ENCODE measurements at regions not wholly inside any gene's neighbourhood (a gene's known extent, or its start where the extent isn't known, plus 50 kb on each side); places are given as distances from the start of the nearest gene placed in this dataset.
A peak's percentile ranks its signal among the peaks of the same experiment; 100 is the strongest.

DNA sequence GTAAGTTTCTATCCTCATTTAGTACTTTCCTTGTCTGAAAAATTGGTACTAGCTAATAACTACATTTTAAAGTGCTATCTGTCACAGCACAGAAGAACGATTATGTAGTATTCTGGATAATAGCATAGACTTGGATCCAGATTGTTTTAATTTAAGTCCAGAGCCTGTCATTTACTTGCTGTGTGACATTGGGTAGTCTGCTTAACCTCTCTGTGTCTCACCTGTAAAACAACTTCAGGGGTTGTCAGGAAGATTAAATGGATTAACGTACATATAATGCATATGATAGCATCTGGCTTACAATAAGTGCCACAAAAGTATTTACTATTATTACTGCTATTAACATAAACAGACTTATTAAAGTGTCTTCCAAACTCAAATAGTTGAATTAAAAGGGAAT, 1221.4 kb downstream of the GATA3 start:
- Histone ChIP-seq H3K9me3 (ENCODE audit: low read length) (no peaks in the 10 kb centered on the region), H3K27ac (ENCODE audit: low read length) (no peak overlapping the region), H4K20me1 (ENCODE audit: insufficient read depth, low read depth, low read length) (no peaks in the 10 kb centered on the region), H3K9ac (ENCODE audit: low read length) (no peak overlapping the region), H3K4me3 (ENCODE audit: low read length) (no peak overlapping the region), H3K36me3 (ENCODE audit: insufficient read depth, low read length) (no peaks in the 10 kb centered on the region), H2AFZ (ENCODE audit: low read length) (no peak overlapping the region), H3K4me1 (ENCODE audit: low read length) (no peaks in the 10 kb centered on the region), H3K9me2 (replicated peaks; ENCODE audit: insufficient read depth, low read length) (no peaks in the 10 kb centered on the region), H3K27me3 (ENCODE audit: low read length) (no peaks in the 10 kb centered on the region), H3K79me2 (ENCODE audit: low read length) (no peaks in the 10 kb centered on the region), H3K4me2 (ENCODE audit: low read depth, low read length, poor library complexity, severe bottlenecking) (no peak overlapping the region)
- DNase-seq = no peak

DNA sequence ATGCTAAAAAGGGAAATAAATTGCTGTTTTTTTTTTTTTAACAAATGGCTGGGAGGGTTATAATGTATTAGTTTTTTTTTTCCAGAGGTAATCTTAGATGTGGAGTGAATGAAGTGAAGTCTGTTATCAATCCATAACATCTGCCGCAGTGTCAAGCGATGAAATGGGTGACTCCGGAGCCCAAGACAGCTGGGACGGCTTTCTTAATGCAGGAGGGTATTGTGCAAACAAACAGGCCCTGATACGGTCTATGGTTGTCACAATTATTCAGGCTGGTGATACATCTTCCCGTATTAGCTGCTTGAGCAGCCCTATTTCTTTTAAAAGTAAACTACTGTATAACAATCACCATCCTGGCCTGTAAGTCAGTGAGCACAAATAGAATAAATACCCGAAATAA, 1231.2 kb downstream of the GATA3 start:
- Histone ChIP-seq H3K4me3 (ENCODE audit: low read length) (no peak overlapping the region), H3K9me3 (ENCODE audit: low read length) (no peaks in the 10 kb centered on the region), H3K9ac (ENCODE audit: low read length) (no peak overlapping the region), H3K36me3 (ENCODE audit: insufficient read depth, low read length) (no peaks in the 10 kb centered on the region), H3K79me2 (ENCODE audit: low read length) (no peaks in the 10 kb centered on the region), H2AFZ (ENCODE audit: low read length) (no peak overlapping the region), H4K20me1 (ENCODE audit: insufficient read depth, low read depth, low read length) (no peaks in the 10 kb centered on the region), H3K9me2 (replicated peaks; ENCODE audit: insufficient read depth, low read length) (no peaks in the 10 kb centered on the region), H3K27me3 (ENCODE audit: low read length) (0 out of 2 replicates have a peak, but pooled peaks cover 2% of the 10 kb centered on the region), H3K27ac (ENCODE audit: low read length) (no peak overlapping the region), H3K4me1 (ENCODE audit: low read length) (no peaks in the 10 kb centered on the region), H3K4me2 (ENCODE audit: low read depth, low read length, poor library complexity, severe bottlenecking) (no peak overlapping the region)
- no peak for DNase-seq

DNA sequence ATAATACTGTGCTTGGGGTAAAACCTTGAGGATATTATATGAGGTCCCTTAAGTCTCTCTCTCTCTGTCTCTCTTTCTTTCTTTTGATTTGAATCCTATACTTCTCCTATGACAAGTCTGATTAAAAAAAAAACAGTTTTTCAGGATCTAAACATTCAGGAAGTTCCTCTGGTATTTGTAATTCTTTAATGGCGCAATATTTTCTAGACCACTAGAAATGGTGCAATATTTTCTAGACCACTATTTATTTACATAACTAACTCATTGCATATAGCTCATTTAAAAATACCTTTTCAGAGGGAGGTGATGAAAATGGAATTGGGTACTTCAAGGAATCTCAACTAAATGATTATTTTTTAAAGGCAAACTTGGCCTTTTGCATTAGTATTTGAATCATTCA, 1235.3 kb downstream of the GATA3 start:
- H3K36me3 ChIP-seq (ENCODE audit: insufficient read depth, low read length) = no peaks in the 10 kb centered on the region
- DNase-seq = no peak
- H3K9ac ChIP-seq (ENCODE audit: low read length) = no peak overlapping the region
- peaks cover 13% of the 10 kb centered on the region for H3K4me1 ChIP-seq (ENCODE audit: low read length)
- no peak overlapping the region for H2AFZ ChIP-seq (ENCODE audit: low read length)
- H3K27ac ChIP-seq (ENCODE audit: low read length) = no peak overlapping the region
- H3K27me3 ChIP-seq (ENCODE audit: low read length) = 0 out of 2 replicates have a peak, but pooled peaks cover 2% of the 10 kb centered on the region
- no peaks in the 10 kb centered on the region for H4K20me1 ChIP-seq (ENCODE audit: insufficient read depth, low read depth, low read length)
- no peak overlapping the region for H3K4me2 ChIP-seq (ENCODE audit: low read depth, low read length, poor library complexity, severe bottlenecking)
- no peaks in the 10 kb centered on the region for H3K79me2 ChIP-seq (ENCODE audit: low read length)
- H3K9me2 ChIP-seq (replicated peaks; ENCODE audit: insufficient read depth, low read length) = no peaks in the 10 kb centered on the region
- no peak overlapping the region for H3K4me3 ChIP-seq (ENCODE audit: low read length)
- no peaks in the 10 kb centered on the region for H3K9me3 ChIP-seq (ENCODE audit: low read length)

DNA sequence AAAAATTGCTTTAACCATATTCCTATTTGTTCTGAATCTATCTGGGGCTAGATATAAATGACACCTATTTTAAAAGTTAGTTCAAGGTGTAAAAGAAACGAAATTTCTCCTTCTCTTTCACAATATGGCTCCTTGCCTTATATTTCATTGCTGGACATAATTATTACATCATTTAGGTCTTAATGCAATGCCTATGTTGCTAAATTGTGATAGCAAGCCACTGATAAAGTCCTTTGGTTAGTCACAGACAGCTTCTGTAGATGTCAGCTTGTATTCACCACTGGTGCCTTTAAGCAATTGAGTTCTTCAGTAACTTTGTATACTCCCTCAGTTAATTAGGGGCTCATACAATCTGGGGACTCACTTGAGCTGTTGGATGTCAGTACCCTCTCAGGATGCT, 1236.6 kb downstream of the GATA3 start:
- no peak overlapping the region for H2AFZ ChIP-seq (ENCODE audit: low read length)
- 0 out of 2 replicates have a peak, but pooled peaks cover 2% of the 10 kb centered on the region for H3K27me3 ChIP-seq (ENCODE audit: low read length)
- H3K4me1 ChIP-seq (ENCODE audit: low read length) = peaks cover 15% of the 10 kb centered on the region

DNA sequence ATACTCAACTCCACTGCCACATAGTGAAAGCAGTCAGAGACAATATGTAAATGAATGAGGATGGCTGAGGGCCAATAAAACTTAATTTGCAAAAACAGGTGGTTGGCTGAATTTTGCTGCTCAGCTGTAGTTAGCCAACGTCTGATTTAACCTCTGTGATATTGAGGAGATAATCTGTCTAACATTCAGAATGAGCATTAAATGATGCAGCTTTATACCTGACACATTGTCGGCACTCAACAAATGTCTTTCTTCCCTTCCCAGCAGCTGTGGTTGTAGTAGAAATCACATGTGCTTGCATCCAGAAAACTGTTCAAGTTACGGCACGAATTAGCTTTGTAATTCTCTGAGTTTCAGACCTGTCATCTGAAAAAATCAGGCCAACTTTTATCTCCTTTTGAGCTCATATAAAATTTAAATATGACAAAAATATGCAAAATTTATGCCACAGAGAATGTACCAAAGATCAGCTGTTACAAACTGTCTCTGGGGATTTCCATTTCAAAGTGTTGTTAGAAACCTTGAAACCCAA, 1239.7 kb downstream of the GATA3 start:
- DNase-seq = peak; percentile 49
- Histone ChIP-seq H3K4me3 (ENCODE audit: low read length) (no peak overlapping the region), H3K36me3 (ENCODE audit: insufficient read depth, low read length) (no peaks in the 10 kb centered on the region), H2AFZ (ENCODE audit: low read length) (no peak overlapping the region), H4K20me1 (ENCODE audit: insufficient read depth, low read depth, low read length) (no peaks in the 10 kb centered on the region), H3K27me3 (ENCODE audit: low read length) (no peaks in the 10 kb centered on the region), H3K79me2 (ENCODE audit: low read length) (no peaks in the 10 kb centered on the region), H3K9me3 (ENCODE audit: low read length) (no peaks in the 10 kb centered on the region), H3K9ac (ENCODE audit: low read length) (no peak overlapping the region), H3K4me1 (ENCODE audit: low read length) (peaks cover 15% of the 10 kb centered on the region), H3K9me2 (replicated peaks; ENCODE audit: insufficient read depth, low read length) (no peaks in the 10 kb centered on the region), H3K4me2 (ENCODE audit: low read depth, low read length, poor library complexity, severe bottlenecking) (peak overlapping the region; percentile 9), H3K27ac (ENCODE audit: low read length) (no peak overlapping the region)

More for the DNA sequence above, 1236.6 kb downstream of the GATA3 start:
- Histone ChIP-seq H3K36me3 (ENCODE audit: insufficient read depth, low read length) (no peaks in the 10 kb centered on the region), H3K79me2 (ENCODE audit: low read length) (no peaks in the 10 kb centered on the region), H3K27ac (ENCODE audit: low read length) (no peak overlapping the region), H3K4me3 (ENCODE audit: low read length) (no peak overlapping the region), H3K4me2 (ENCODE audit: low read depth, low read length, poor library complexity, severe bottlenecking) (no peak overlapping the region), H3K9me2 (replicated peaks; ENCODE audit: insufficient read depth, low read length) (no peaks in the 10 kb centered on the region), H3K9me3 (ENCODE audit: low read length) (no peaks in the 10 kb centered on the region), H3K9ac (ENCODE audit: low read length) (no peak overlapping the region), H4K20me1 (ENCODE audit: insufficient read depth, low read depth, low read length) (no peaks in the 10 kb centered on the region)
- DNase-seq = no peak

DNA sequence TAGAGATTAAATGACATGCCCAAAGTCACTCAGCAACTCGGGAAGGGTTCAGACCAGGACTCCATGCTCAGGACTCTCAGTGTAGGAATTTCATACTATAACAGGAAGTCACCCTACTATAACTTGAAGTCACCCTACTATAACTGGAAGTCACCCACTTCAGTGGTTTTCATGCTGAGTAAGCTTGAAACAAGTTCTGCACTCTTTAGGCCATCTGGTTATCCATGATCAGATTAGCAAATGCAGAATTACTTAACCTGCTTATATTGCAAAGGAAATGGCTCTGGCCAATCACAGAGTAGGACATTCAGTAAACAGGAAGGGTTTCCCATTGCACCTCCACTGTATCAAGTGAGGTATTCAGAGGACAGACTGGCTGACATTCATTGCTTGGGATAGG, 1240.4 kb downstream of the GATA3 start:
- Histone ChIP-seq H3K4me3 (ENCODE audit: low read length) (no peak overlapping the region), H3K9me2 (replicated peaks; ENCODE audit: insufficient read depth, low read length) (no peaks in the 10 kb centered on the region), H4K20me1 (ENCODE audit: insufficient read depth, low read depth, low read length) (no peaks in the 10 kb centered on the region), H2AFZ (ENCODE audit: low read length) (no peak overlapping the region), H3K79me2 (ENCODE audit: low read length) (no peaks in the 10 kb centered on the region), H3K27ac (ENCODE audit: low read length) (no peak overlapping the region), H3K27me3 (ENCODE audit: low read length) (no peaks in the 10 kb centered on the region), H3K9me3 (ENCODE audit: low read length) (no peaks in the 10 kb centered on the region), H3K4me2 (ENCODE audit: low read depth, low read length, poor library complexity, severe bottlenecking) (no peak overlapping the region), H3K4me1 (ENCODE audit: low read length) (peaks cover 15% of the 10 kb centered on the region), H3K36me3 (ENCODE audit: insufficient read depth, low read length) (no peaks in the 10 kb centered on the region), H3K9ac (ENCODE audit: low read length) (no peak overlapping the region)
- DNase-seq = no peak

DNA sequence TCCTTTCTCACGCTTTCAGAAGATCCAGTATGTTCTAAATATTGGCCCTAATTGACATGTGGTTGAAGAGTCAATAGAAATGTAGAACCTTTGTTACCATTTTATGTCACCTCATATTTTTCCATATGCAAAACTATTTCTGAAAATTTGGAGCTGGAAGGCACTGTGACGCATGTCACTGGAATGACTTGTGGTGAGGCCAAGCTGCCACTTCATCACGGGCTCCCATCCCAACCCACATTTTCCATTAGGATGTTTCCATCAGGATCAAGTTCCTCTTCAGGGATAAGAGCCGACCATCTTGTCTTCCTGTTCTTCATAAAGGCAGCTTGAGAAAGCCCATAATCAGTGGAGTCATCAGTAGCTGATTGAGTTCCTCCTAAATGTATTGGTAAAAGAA, 1241.7 kb downstream of the GATA3 start:
- Histone ChIP-seq H3K4me3 (ENCODE audit: low read length) (no peak overlapping the region), H4K20me1 (ENCODE audit: insufficient read depth, low read depth, low read length) (no peaks in the 10 kb centered on the region), H3K36me3 (ENCODE audit: insufficient read depth, low read length) (no peaks in the 10 kb centered on the region), H3K4me2 (ENCODE audit: low read depth, low read length, poor library complexity, severe bottlenecking) (no peak overlapping the region), H3K4me1 (ENCODE audit: low read length) (peaks cover 15% of the 10 kb centered on the region), H3K9ac (ENCODE audit: low read length) (no peak overlapping the region), H3K9me2 (replicated peaks; ENCODE audit: insufficient read depth, low read length) (no peaks in the 10 kb centered on the region), H3K27me3 (ENCODE audit: low read length) (no peaks in the 10 kb centered on the region), H3K9me3 (ENCODE audit: low read length) (no peaks in the 10 kb centered on the region), H3K27ac (ENCODE audit: low read length) (no peak overlapping the region), H3K79me2 (ENCODE audit: low read length) (no peaks in the 10 kb centered on the region), H2AFZ (ENCODE audit: low read length) (no peak overlapping the region)
- no peak for DNase-seq

DNA sequence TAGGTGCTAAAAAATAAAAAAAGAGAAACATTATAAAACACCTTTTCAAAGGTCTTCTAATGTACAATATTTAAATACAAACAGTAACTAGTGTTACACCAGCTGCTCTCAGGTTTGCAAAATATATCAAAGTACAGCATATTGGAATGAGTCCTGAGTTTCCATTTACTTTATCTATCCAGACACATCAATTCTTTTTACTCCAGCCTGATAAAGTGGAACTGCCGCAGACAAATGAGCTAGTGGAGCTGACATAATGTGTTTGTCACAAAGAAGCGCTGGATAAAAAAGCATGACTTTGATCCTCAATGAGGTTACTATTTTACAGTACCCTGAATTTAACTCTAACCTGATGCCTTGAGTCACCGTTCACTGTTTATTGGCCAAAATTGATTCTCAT, 1243.1 kb downstream of the GATA3 start:
- H2AFZ ChIP-seq (ENCODE audit: low read length) = no peak overlapping the region
- no peaks in the 10 kb centered on the region for H3K9me3 ChIP-seq (ENCODE audit: low read length)
- no peaks in the 10 kb centered on the region for H3K79me2 ChIP-seq (ENCODE audit: low read length)
- no peak overlapping the region for H3K9ac ChIP-seq (ENCODE audit: low read length)
- H3K36me3 ChIP-seq (ENCODE audit: insufficient read depth, low read length) = no peaks in the 10 kb centered on the region
- no peak overlapping the region for H3K27ac ChIP-seq (ENCODE audit: low read length)
- H3K27me3 ChIP-seq (ENCODE audit: low read length) = no peaks in the 10 kb centered on the region
- no peak for DNase-seq
- no peak overlapping the region for H3K4me3 ChIP-seq (ENCODE audit: low read length)
- H3K4me2 ChIP-seq (ENCODE audit: low read depth, low read length, poor library complexity, severe bottlenecking) = no peak overlapping the region
- peaks cover 15% of the 10 kb centered on the region for H3K4me1 ChIP-seq (ENCODE audit: low read length)
- H3K9me2 ChIP-seq (replicated peaks; ENCODE audit: insufficient read depth, low read length) = no peaks in the 10 kb centered on the region
- no peaks in the 10 kb centered on the region for H4K20me1 ChIP-seq (ENCODE audit: insufficient read depth, low read depth, low read length)

DNA sequence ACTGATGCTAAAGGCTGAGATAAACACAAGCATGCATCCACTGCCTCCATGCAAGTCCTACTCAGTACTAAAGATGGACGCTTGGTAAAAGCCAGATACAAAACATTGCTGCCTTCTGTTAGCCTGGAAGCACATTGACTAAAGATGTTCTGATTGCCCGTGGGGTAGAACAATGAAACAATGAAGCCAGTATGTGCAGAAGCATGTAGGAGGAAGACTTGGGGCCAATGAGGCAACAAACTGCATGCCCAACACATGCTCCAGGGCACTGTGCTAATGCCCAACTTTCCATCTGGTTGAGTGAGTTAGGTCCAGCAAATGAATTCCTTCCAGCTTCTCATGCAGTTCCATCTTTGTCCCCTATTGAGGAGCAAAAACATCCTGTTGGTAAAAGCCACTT, 1245.5 kb downstream of the GATA3 start:
- no peak overlapping the region for H3K4me2 ChIP-seq (ENCODE audit: low read depth, low read length, poor library complexity, severe bottlenecking)
- H3K4me1 ChIP-seq (ENCODE audit: low read length) = 0 out of 2 replicates have a peak, but pooled peaks cover under 1% of the 10 kb centered on the region
- no peak overlapping the region for H2AFZ ChIP-seq (ENCODE audit: low read length)
- H3K9me2 ChIP-seq (replicated peaks; ENCODE audit: insufficient read depth, low read length) = no peaks in the 10 kb centered on the region
- no peak overlapping the region for H3K27ac ChIP-seq (ENCODE audit: low read length)
- H3K36me3 ChIP-seq (ENCODE audit: insufficient read depth, low read length) = no peaks in the 10 kb centered on the region
- no peak for DNase-seq
- no peaks in the 10 kb centered on the region for H3K9me3 ChIP-seq (ENCODE audit: low read length)
- no peaks in the 10 kb centered on the region for H3K79me2 ChIP-seq (ENCODE audit: low read length)
- H3K9ac ChIP-seq (ENCODE audit: low read length) = no peak overlapping the region
- H4K20me1 ChIP-seq (ENCODE audit: insufficient read depth, low read depth, low read length) = no peaks in the 10 kb centered on the region
- no peaks in the 10 kb centered on the region for H3K27me3 ChIP-seq (ENCODE audit: low read length)
- no peak overlapping the region for H3K4me3 ChIP-seq (ENCODE audit: low read length)

Data from Karpas-422 (cell line).